Mucosa of descending colon (tissue), 3 donors: ENCODE measurements at regions not wholly inside any gene's neighbourhood (a gene's known extent, or its start where the extent isn't known, plus 50 kb on each side); places are given as distances from the start of the nearest gene placed in this dataset.
A peak's percentile ranks its signal among the peaks of the same experiment; 100 is the strongest.
"Not testable (repeated sequence)": the region's sequence is repeated elsewhere in the genome, so short reads cannot be mapped to it uniquely, and the experiment has no call there.

Experiments
- ATAC-seq: fragments of 200-7000 bp; cut with Tn5 transposase; one replicate; pipeline ENCODE4 v1.9.1; 2020; ENCODE audit warnings: mild to moderate bottlenecking, moderate library complexity
- DNase-seq, 3 donors: peaks; one replicate each; pipeline ENCODE4 v3.0.0-alpha.2; 2020
- H3K36me3 ChIP-seq: fragments of 200-600 bp; one replicate; pipeline ENCODE4 v1.8.0; 2021; ENCODE audit warnings: low read depth, mild to moderate bottlenecking
- H3K4me1 ChIP-seq: fragments of 200-600 bp; one replicate; pipeline ENCODE4 v1.8.0; 2021; ENCODE audit warnings: low read depth, mild to moderate bottlenecking
- H3K4me3 ChIP-seq: fragments of 200-600 bp; one replicate; pipeline ENCODE4 v1.8.0; 2021; ENCODE audit warnings: mild to moderate bottlenecking
- H3K9me3 ChIP-seq: fragments of 200-600 bp; one replicate; pipeline ENCODE4 v1.8.0; 2021; ENCODE audit warnings: mild to moderate bottlenecking
- intact Hi-C, 2 donors: fragments of 100-400 bp; cut with DNase I in 1 of 2; cut with micrococcal nuclease in 1 of 2; formaldehyde crosslinking; loops; one replicate each; pipeline versions ENCODE4 v1.11.0 to v1.11.1; 2022; cut with DNase I, micrococcal nuclease
- TF ChIP-seq, protein P1 (sequence below): fragments of 200-600 bp; IDR thresholded peaks from one replicate; pipeline ENCODE4 v1.8.0; 2022; ENCODE audit warnings: antibody characterized with exemption, mild to moderate bottlenecking
- donor health status: DM: no; HTN: no; CAD: no; lungs with moderate emphysema.
- donor health status: DM: no; HTN: no; CAD: no.
- donor health status: DM: no; HTN: yes; CAD: no.

DNA sequence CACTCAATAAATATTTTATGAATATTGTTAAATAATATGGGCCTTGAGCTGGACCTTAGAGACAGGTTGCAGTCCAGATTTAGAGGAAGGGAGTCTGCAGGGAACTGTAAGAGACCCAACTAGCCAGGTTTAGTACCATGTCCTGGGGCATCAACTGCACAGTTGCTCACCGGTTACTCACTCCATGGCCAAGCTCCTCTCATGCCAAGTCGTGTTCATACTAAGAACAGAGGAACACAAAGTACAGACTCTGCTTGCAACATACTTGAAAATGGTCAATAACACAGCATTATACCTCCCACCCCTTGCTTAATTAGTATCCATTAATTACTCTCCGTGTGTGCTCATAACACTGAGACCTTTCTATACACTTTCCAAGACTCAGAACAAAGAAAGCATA lies 317.6 kb upstream of the PIK3R1 start:
- no peak overlapping the region for H3K4me3 ChIP-seq

DNA sequence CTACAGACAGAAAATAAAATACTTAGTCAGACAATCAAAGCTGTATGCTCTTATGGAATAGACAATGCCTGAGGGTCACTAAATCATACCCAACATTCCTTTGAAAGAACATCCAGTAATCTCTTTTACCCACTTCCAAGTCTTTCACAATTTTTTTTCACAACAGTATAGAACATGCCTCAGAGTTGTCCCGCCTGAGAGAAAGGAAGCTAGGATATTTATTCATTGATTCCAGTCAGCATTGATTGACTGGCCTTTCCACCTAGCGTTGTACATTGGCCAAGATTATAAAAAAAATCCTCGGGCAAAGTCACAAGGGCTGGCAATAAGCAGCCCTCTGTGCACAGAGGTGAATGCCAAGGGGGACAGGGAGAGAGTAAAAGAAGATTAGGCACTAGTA lies 318.1 kb upstream of the PIK3R1 start:
- DNase-seq (no peak), ATAC-seq (peak; percentile 41)

More for the DNA sequence above, 317.6 kb upstream of the PIK3R1 start:
- intact Hi-C loops, result no loop called here
- Histone ChIP-seq H3K36me3 (no peaks in the 10 kb centered on the region), H3K9me3 (no peaks in the 10 kb centered on the region), H3K4me1 (no peaks in the 10 kb centered on the region)
- ATAC-seq, result no peak
- TF ChIP-seq, protein P1, sequence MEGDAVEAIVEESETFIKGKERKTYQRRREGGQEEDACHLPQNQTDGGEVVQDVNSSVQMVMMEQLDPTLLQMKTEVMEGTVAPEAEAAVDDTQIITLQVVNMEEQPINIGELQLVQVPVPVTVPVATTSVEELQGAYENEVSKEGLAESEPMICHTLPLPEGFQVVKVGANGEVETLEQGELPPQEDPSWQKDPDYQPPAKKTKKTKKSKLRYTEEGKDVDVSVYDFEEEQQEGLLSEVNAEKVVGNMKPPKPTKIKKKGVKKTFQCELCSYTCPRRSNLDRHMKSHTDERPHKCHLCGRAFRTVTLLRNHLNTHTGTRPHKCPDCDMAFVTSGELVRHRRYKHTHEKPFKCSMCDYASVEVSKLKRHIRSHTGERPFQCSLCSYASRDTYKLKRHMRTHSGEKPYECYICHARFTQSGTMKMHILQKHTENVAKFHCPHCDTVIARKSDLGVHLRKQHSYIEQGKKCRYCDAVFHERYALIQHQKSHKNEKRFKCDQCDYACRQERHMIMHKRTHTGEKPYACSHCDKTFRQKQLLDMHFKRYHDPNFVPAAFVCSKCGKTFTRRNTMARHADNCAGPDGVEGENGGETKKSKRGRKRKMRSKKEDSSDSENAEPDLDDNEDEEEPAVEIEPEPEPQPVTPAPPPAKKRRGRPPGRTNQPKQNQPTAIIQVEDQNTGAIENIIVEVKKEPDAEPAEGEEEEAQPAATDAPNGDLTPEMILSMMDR, result no peak
- DNase-seq, result no peak

DNA sequence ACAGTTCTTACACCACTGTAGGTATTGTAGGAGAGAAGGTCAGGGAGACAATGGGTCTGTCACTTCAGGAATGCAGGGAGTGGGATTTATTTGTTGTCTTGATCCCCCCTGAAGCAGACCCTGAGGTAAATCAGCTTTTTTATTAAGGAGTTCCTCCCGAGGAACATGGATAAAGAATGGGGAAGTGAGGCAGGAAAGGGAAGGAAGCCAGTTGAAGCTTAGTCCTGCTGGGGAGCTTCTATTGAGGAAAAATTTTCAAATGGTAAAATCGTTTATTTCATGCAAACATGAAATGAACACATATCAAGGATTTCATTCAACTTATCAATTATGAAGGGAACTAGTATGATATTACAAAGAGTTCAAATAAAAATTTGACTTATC lies 318.6 kb upstream of the PIK3R1 start:
- ATAC-seq (no peak), DNase-seq (no peak)
- Histone ChIP-seq H3K4me3 (no peak overlapping the region), H3K4me1 (no peaks in the 10 kb centered on the region), H3K36me3 (no peaks in the 10 kb centered on the region), H3K9me3 (no peaks in the 10 kb centered on the region)
- intact Hi-C loops, result no loop called here
- TF ChIP-seq, protein P1, result no peak

More for the DNA sequence above, 318.1 kb upstream of the PIK3R1 start:
- H3K4me3 ChIP-seq, result no peak overlapping the region
- intact Hi-C loops, result no loop called here
- no peaks in the 10 kb centered on the region for H3K9me3 ChIP-seq
- no peaks in the 10 kb centered on the region for H3K36me3 ChIP-seq
- no peaks in the 10 kb centered on the region for H3K4me1 ChIP-seq
- TF ChIP-seq, protein P1, result no peak

DNA sequence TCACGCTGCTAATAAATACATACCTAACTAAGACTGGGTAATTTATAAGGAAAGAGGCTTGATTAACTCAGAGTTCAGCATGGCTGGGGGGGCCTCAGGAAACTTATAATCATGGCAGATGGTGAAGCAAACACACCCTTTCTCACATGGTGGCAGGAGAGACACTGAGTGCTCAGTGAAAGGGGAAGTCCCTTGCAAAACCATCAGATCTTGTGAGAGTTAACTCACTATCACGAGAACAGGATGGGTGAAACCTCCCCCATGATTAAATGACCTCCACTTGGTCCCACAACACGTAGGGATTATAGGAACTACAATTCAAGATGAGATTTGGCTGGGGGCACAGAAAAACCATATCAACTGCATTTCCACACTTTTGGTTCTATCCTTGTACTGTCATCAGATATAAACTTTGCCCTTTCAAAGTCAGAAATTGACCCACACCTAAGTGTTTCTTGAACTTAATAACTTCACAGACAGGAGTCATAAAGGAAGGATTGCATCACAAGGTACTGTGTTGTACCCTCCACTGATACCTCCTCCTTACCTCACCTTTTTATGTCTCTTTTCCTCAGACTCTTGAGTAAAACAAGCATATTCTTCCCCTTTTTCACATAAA lies 319.1 kb upstream of the PIK3R1 start:
- peak; percentile 69 for ATAC-seq
- H3K36me3 ChIP-seq, result no peaks in the 10 kb centered on the region
- TF ChIP-seq, protein P1, result no peak
- H3K4me3 ChIP-seq, result no peak overlapping the region
- DNase-seq, result no peak
- no peaks in the 10 kb centered on the region for H3K4me1 ChIP-seq
- no peaks in the 10 kb centered on the region for H3K9me3 ChIP-seq
- intact Hi-C loops, result no loop called here

DNA sequence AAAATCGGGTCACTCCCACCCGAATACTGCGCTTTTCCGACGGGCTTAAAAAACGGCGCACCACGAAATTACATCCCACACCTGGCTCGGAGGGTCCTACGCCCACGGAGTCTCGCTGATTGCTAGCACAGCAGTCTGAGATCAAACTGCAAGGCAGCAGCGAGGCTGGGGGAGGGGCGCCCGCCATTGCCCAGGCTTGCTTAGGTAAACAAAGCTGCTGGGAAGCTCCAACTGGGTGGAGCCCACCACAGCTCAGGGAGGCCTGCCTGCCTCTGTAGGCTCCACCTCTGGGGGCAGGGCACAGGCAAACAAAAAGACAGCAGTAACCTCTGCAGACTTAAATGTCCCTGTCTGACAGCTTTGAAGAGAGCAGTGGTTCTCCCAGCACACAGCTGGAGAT lies 325.7 kb upstream of the PIK3R1 start:
- H3K36me3 ChIP-seq, H3K4me3 ChIP-seq, H3K4me1 ChIP-seq, DNase-seq, intact Hi-C loops, ATAC-seq, H3K9me3 ChIP-seq: not testable (repeated sequence)

DNA sequence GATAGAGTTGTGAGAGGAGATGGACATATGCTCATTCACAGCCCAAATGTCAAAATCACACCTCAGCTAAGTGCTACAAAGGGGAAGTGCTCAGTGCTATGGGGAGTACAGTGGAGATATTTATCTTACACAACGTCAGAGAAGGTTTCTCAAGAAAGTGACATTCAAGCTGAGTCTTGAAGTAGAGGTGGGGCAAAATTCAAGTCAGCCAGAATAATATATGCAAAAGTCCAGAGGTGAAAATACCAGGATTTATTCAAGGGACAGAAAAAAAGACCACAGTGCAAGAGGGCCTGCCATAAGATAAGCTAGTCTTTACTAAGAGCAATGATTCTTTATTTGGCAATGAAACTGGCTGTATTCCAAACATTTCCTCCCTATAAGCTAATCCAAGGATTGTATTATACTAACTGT lies 327.8 kb upstream of the PIK3R1 start:
- Histone ChIP-seq H3K4me3 (no peak overlapping the region), H3K9me3 (no peaks in the 10 kb centered on the region), H3K4me1 (no peaks in the 10 kb centered on the region), H3K36me3 (no peaks in the 10 kb centered on the region)
- ATAC-seq (no peak), DNase-seq (no peak)
- intact Hi-C loops, result no loop called here
- TF ChIP-seq, protein P1, result no peak
